HepG2 (cell line): ENCODE measurements at regions not wholly inside any gene's neighbourhood (a gene's known extent, or its start where the extent isn't known, plus 50 kb on each side); places are given as distances from the start of the nearest gene placed in this dataset.

Experiments
- ATF7-NPFF ChIP-seq: sonication (generic); formaldehyde crosslinking; IDR thresholded peaks from 2 replicates; pipeline ENCODE4 v1.8.1; 2023; ENCODE audit warnings: mild to moderate bottlenecking, low read depth, missing genetic modification reagents, moderate library complexity
- CBX5 ChIP-seq: sonication (generic); formaldehyde crosslinking; IDR thresholded peaks from 2 replicates; pipeline ENCODE4 v1.4.0; 2020; ENCODE audit warnings: missing genetic modification reagents, borderline replicate concordance
- IKZF4 ChIP-seq: sonication (generic); formaldehyde crosslinking; IDR thresholded peaks from 2 replicates; pipeline ENCODE4 v1.5.1; 2020; ENCODE audit warnings: borderline replicate concordance, mild to moderate bottlenecking, low read depth, missing genetic modification reagents; ENCODE audit errors: not compliant biosample characterization
- KLF6 ChIP-seq: IDR thresholded peaks from 2 replicates; pipeline ENCODE4 v1.8.0; 2016; ENCODE audit warnings: missing biosample characterization, missing genetic modification reagents
- MBD4 ChIP-seq: IDR thresholded peaks from 2 replicates; pipeline ENCODE4 v1.6.1; 2012; ENCODE audit warnings: low read length, inconsistent platforms, borderline replicate concordance
- MIXL1 ChIP-seq: IDR thresholded peaks from 2 replicates; pipeline ENCODE4 v1.6.1; 2016
- NCOA1 ChIP-seq: sonication (generic); formaldehyde crosslinking; IDR thresholded peaks from 2 replicates; pipeline ENCODE4 v1.9.0; 2021; ENCODE audit warnings: missing genetic modification reagents
- PTBP1 ChIP-seq: fragments of 200-400 bp; formaldehyde crosslinking; IDR thresholded peaks from 2 replicates; pipeline ENCODE4 v1.6.1; 2018; ENCODE audit warnings: low read length, low read depth; ENCODE audit not compliant: poor library complexity, severe bottlenecking
- RFX5 ChIP-seq: IDR thresholded peaks from 2 replicates; pipeline ENCODE4 v1.6.1; 2011; ENCODE audit warnings: low read depth, low read length, improper control_type of control experiment
- SAP130 ChIP-seq: IDR thresholded peaks from 2 replicates; pipeline ENCODE4 v1.6.1; 2016; ENCODE audit warnings: low read depth
- SP2 ChIP-seq: sonication (generic); formaldehyde crosslinking; IDR thresholded peaks from 2 replicates; pipeline ENCODE4 v1.5.1; 2020; ENCODE audit warnings: mild to moderate bottlenecking, missing genetic modification reagents
- TEAD2 ChIP-seq: sonication (generic); formaldehyde crosslinking; IDR thresholded peaks from 2 replicates; pipeline ENCODE4 v1.9.0; 2021; ENCODE audit warnings: missing genetic modification reagents
- ZNF24 ChIP-seq: fragments of 450-650 bp; IDR thresholded peaks from 2 replicates; pipeline ENCODE4 v1.6.1; 2017; ENCODE audit warnings: antibody characterized with exemption, mild to moderate bottlenecking
- ZNF274 ChIP-seq: sonication (generic); formaldehyde crosslinking; IDR thresholded peaks from 2 replicates; pipeline ENCODE4 v1.5.1; 2020; ENCODE audit warnings: mild to moderate bottlenecking, missing genetic modification reagents
- ZNF460 ChIP-seq: sonication (generic); formaldehyde crosslinking; IDR thresholded peaks from 2 replicates; pipeline ENCODE4 v1.5.1; 2020; ENCODE audit warnings: missing genetic modification reagents, mild to moderate bottlenecking, borderline replicate concordance
- ZNF564 ChIP-seq: sonication (generic); formaldehyde crosslinking; IDR thresholded peaks from 2 replicates; pipeline ENCODE4 v1.8.1; 2023; ENCODE audit warnings: mild to moderate bottlenecking, missing genetic modification reagents
- ZNF605 ChIP-seq: sonication (generic); formaldehyde crosslinking; IDR thresholded peaks from 2 replicates; pipeline ENCODE4 v1.8.0; 2022; ENCODE audit warnings: mild to moderate bottlenecking, missing genetic modification reagents
- ZNF616 ChIP-seq: sonication (generic); formaldehyde crosslinking; IDR thresholded peaks from 2 replicates; pipeline ENCODE4 v1.5.0; 2020; ENCODE audit warnings: low read depth, mild to moderate bottlenecking, missing genetic modification reagents
- ZNF781 ChIP-seq: sonication (generic); formaldehyde crosslinking; IDR thresholded peaks from 2 replicates; pipeline ENCODE4 v1.5.1; 2020; ENCODE audit warnings: borderline replicate concordance, mild to moderate bottlenecking, missing genetic modification reagents; ENCODE audit errors: not compliant biosample characterization
- TF ChIP-seq, protein P1 (sequence below): sonication (generic); formaldehyde crosslinking; IDR thresholded peaks from 2 replicates; pipeline ENCODE4 v1.4.0; 2020; ENCODE audit warnings: mild to moderate bottlenecking, missing genetic modification reagents
- TF ChIP-seq, protein P2 (sequence below): sonication (generic); formaldehyde crosslinking; IDR thresholded peaks from 2 replicates; pipeline ENCODE4 v1.5.0; 2020; ENCODE audit warnings: mild to moderate bottlenecking, missing genetic modification reagents

DNA sequence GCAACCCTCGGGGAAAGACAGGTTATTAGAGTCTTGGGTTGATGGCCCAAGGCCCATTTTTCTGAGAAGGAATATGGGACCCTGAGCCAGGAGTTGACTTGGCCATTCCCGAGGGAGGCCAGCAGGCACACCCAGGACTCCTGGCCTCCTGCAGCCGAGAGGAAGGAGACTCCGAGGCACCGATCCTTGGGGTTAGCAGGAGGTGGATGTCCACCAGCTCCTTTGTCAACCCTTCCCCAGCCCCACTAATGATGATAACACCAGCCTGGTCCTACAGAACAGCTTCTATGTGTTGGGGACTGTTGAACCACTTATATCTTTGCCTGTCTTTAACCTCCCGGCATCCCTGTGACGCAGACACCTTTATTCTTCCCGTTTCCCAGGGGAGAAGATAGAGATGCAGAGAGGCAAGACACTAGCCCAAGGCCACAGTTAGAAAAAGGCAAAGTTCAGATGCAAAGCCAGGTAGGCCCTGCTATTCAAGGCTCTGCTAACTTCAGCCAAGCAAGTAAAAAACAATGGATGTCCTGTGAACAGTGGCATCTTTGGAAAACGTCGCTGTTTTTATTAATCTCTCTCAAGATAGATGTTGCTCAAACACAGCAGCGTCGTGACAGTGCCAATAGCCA, 767.3 kb upstream of the TBX3 start (continued):
- TF ChIP-seq, protein P1, sequence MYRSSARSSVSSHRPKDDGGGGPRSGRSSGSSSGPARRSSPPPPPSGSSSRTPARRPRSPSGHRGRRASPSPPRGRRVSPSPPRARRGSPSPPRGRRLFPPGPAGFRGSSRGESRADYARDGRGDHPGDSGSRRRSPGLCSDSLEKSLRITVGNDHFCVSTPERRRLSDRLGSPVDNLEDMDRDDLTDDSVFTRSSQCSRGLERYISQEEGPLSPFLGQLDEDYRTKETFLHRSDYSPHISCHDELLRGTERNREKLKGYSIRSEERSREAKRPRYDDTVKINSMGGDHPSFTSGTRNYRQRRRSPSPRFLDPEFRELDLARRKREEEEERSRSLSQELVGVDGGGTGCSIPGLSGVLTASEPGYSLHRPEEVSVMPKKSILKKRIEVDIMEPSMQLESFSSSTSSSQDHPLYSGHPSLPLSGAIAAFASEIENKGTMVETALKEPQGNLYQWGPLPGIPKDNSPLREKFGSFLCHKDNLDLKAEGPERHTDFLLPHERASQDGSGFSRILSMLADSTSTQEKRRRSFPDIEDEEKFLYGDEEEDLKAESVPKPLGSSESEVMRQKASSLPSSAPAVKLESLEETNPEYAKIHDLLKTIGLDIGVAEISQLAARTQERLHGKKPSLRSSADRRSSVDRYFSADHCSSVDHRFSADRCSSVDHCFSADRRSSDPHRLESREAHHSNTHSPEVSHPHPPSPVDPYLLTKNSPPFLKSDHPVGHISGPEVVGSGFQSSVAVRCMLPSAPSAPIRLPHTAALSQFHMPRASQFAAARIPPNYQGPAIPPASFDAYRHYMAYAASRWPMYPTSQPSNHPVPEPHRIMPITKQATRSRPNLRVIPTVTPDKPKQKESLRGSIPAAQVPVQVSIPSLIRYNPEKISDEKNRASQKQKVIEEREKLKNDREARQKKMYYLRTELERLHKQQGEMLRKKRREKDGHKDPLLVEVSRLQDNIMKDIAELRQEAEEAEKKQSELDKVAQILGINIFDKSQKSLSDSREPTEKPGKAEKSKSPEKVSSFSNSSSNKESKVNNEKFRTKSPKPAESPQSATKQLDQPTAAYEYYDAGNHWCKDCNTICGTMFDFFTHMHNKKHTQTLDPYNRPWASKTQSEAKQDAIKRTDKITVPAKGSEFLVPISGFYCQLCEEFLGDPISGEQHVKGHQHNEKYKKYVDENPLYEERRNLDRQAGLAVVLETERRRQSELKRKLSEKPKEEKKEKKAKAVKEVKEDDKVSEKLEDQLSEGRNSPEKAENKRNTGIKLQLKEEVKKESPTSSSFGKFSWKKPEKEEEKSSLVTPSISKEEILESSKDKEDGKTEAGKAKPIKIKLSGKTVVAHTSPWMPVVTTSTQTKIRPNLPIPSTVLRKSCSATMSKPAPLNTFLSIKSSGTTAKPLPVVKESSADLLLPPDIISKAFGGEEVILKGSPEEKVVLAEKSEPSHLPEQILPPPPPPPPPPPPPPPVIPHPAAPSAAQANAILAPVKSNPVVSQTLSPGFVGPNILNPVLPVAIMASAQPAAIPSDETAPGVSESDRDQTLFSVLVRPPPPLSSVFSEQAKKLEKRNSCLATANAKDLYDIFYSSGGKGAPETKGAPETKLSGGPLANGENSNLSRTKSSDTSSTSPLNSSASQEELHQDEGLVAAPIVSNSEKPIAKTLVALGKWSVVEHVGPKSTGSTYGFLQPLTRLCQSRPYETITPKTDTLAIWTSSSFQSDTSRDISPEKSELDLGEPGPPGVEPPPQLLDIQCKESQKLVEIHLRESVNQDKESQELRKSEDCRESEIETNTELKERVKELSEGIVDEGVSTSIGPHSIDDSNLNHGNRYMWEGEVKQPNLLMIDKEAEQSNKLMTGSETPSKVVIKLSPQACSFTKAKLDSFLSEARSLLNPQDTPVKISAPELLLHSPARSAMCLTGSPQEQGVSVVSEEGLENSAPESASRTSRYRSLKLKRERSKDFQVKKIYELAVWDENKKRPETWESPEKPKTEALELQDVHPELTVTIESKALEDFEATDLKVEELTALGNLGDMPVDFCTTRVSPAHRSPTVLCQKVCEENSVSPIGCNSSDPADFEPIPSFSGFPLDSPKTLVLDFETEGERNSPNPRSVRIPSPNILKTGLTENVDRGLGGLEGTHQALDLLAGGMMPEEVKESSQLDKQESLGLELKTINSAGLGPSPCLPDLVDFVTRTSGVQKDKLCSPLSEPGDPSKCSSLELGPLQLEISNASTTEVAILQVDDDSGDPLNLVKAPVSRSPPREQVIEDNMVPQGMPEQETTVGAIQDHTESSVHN (CRISPR knock-in tag) = no peak
- TF ChIP-seq ZNF781 (CRISPR knock-in tag) = peak; percentile 31
- TF ChIP-seq, protein P2, sequence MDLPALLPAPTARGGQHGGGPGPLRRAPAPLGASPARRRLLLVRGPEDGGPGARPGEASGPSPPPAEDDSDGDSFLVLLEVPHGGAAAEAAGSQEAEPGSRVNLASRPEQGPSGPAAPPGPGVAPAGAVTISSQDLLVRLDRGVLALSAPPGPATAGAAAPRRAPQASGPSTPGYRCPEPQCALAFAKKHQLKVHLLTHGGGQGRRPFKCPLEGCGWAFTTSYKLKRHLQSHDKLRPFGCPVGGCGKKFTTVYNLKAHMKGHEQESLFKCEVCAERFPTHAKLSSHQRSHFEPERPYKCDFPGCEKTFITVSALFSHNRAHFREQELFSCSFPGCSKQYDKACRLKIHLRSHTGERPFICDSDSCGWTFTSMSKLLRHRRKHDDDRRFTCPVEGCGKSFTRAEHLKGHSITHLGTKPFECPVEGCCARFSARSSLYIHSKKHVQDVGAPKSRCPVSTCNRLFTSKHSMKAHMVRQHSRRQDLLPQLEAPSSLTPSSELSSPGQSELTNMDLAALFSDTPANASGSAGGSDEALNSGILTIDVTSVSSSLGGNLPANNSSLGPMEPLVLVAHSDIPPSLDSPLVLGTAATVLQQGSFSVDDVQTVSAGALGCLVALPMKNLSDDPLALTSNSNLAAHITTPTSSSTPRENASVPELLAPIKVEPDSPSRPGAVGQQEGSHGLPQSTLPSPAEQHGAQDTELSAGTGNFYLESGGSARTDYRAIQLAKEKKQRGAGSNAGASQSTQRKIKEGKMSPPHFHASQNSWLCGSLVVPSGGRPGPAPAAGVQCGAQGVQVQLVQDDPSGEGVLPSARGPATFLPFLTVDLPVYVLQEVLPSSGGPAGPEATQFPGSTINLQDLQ = no peak
- no peak for TF ChIP-seq ZNF605
- no peak for TF ChIP-seq MBD4
- TF ChIP-seq ZNF616 (CRISPR knock-in tag) = no peak
- no peak for TF ChIP-seq PTBP1
- TF ChIP-seq ZNF274 (CRISPR knock-in tag) = no peak
- 0 out of 2 replicates have a peak, but pooled peaks have one; percentile 1 for TF ChIP-seq SAP130 (CRISPR knock-in tag)
- no peak for TF ChIP-seq ZNF24
- no peak for TF ChIP-seq ZNF564
- TF ChIP-seq SP2 = no peak
- no peak for TF ChIP-seq IKZF4 (CRISPR knock-in tag)
- TF ChIP-seq ATF7-NPFF = no peak
- TF ChIP-seq ZNF460 (CRISPR knock-in tag) = no peak
- no peak for TF ChIP-seq RFX5
- TF ChIP-seq KLF6 (CRISPR knock-in tag) = no peak
- TF ChIP-seq TEAD2 (CRISPR knock-in tag) = no peak
- no peak for TF ChIP-seq MIXL1 (CRISPR knock-in tag)
- TF ChIP-seq CBX5 (CRISPR knock-in tag) = no peak
- no peak for TF ChIP-seq NCOA1 (CRISPR knock-in tag)
